Stimulated activated CD4-positive, alpha-beta T cell treated with anti-CD3 and anti-CD28 coated beads, Interleukin-1b, Interleukin-23, amount 100 ng/mL, for 4 hours (primary cell): ENCODE measurements at regions not wholly inside any gene's neighbourhood (a gene's known extent, or its start where the extent isn't known, plus 50 kb on each side); places are given as distances from the start of the nearest gene placed in this dataset.

ENCODE experiments used
- DNase-seq, 2 donors: peaks; one replicate each; pipeline ENCODE4 v3.0.0-alpha.2; 2020; ENCODE audit warnings: low read depth in 2 of 2

- DNase-seq, result no peak
Observed at GRCh38 chr5:133741396-133741795, 129.1 kb upstream of the FSTL4 start.

GRCh38 chr5:133739181-133739780 lies 126.9 kb upstream of the FSTL4 start:
- DNase-seq, result no peak

GRCh38 chr5:133738271-133738670 lies 125.9 kb upstream of the FSTL4 start:
- no peak for DNase-seq

GRCh38 chr5:133736512-133736911 lies 124.2 kb upstream of the FSTL4 start:
- DNase-seq, result no peak

GRCh38 chr5:133735346-133735745 lies 123.0 kb upstream of the FSTL4 start:
- DNase-seq, result no peak

GRCh38 chr5:133734916-133735315 lies 122.6 kb upstream of the FSTL4 start:
- DNase-seq, result no peak

GRCh38 chr5:133732536-133732935 lies 120.2 kb upstream of the FSTL4 start:
- DNase-seq, result no peak

GRCh38 chr5:133731951-133732350 lies 119.6 kb upstream of the FSTL4 start:
- DNase-seq, result no peak

- DNase-seq, result no peak
Observed at GRCh38 chr5:133730866-133731265, 118.5 kb upstream of the FSTL4 start.

- no peak for DNase-seq
Observed at GRCh38 chr5:133730346-133730745, 118.0 kb upstream of the FSTL4 start.

- DNase-seq, result no peak
Observed at GRCh38 chr5:133729800-133730199, 117.5 kb upstream of the FSTL4 start.

- DNase-seq, result no peak
Observed at GRCh38 chr5:133728475-133728874, 116.1 kb upstream of the FSTL4 start.

- no peak for DNase-seq
Observed at GRCh38 chr5:133727636-133728035, 115.3 kb upstream of the FSTL4 start.

- DNase-seq, result no peak
Observed at GRCh38 chr5:133723651-133724366, 111.5 kb upstream of the FSTL4 start.

- DNase-seq, result no peak
Observed at GRCh38 chr5:133723126-133723525, 110.8 kb upstream of the FSTL4 start.

- DNase-seq, result no peak
Observed at GRCh38 chr5:133721365-133721764, 109.0 kb upstream of the FSTL4 start.

- no peak for DNase-seq
Observed at GRCh38 chr5:133718457-133718856, 106.1 kb upstream of the FSTL4 start.

- no peak for DNase-seq
Observed at GRCh38 chr5:133716532-133717183, 104.3 kb upstream of the FSTL4 start.

- no peak for DNase-seq
Observed at GRCh38 chr5:133715616-133716015, 103.3 kb upstream of the FSTL4 start.

GRCh38 chr5:133715216-133715615 lies 102.9 kb upstream of the FSTL4 start:
- DNase-seq, result no peak

- DNase-seq, result no peak
Observed at GRCh38 chr5:133714161-133714915, 102.0 kb upstream of the FSTL4 start.

- no peak for DNase-seq
Observed at GRCh38 chr5:133713751-133714150, 101.4 kb upstream of the FSTL4 start.
